IPS DF 6.9 (cell line): ENCODE measurements at regions not wholly inside any gene's neighbourhood (a gene's known extent, or its start where the extent isn't known, plus 50 kb on each side); places are given as distances from the start of the nearest gene placed in this dataset.

Experiments
- DNase-seq: peaks from one replicate; pipeline ENCODE4 v3.0.0-alpha.2; 2013; ENCODE audit warnings: low read depth, low spot score
- H3K27ac ChIP-seq: one replicate; pipeline ENCODE4 v1.5.1; 2013; ENCODE audit warnings: low read length, control low read depth
- H3K27me3 ChIP-seq: 2 replicates; pipeline ENCODE4 v1.6.1; 2013; ENCODE audit warnings: mild to moderate bottlenecking, low read length; ENCODE audit not compliant: control insufficient read depth, insufficient read depth
- H3K36me3 ChIP-seq: 2 replicates; pipeline ENCODE4 v1.6.1; 2013; ENCODE audit warnings: low read length; ENCODE audit not compliant: control insufficient read depth, insufficient read depth
- H3K4me1 ChIP-seq: 2 replicates; pipeline ENCODE4 v1.6.1; 2013; ENCODE audit warnings: low read length; ENCODE audit not compliant: control insufficient read depth, insufficient read depth
- H3K4me3 ChIP-seq: 2 replicates; pipeline ENCODE4 v1.5.1; 2013; ENCODE audit warnings: mild to moderate bottlenecking, low read length
- H3K9me3 ChIP-seq: 2 replicates; pipeline ENCODE4 v1.6.1; 2013; ENCODE audit warnings: low read length, inconsistent platforms; ENCODE audit not compliant: control insufficient read depth, insufficient read depth
- WGBS: extraction: QIAGEN DNeasy Blood & Tissue Kit; methylation state at CpG from one replicate; pipeline ENCODE4 v1.1.7; 2013; ENCODE audit warnings: mixed read lengths, missing lambda C conversion rate; ENCODE audit not compliant: insufficient read length, insufficient coverage; 5-methylcytosine and 5-hydroxymethylcytosine counted together

- Histone ChIP-seq H3K36me3 (no peaks in the 10 kb centered on the region), H3K27ac (no peak overlapping the region), H3K4me1 (no peaks in the 10 kb centered on the region), H3K9me3 (no peaks in the 10 kb centered on the region), H3K4me3 (no peak overlapping the region), H3K27me3 (no peaks in the 10 kb centered on the region)
- DNase-seq: no peak
- WGBS: 100% methylated on average over 2 of the region's 2 CpGs
These were observed 107.1 kb upstream of the WSCD2 start for GRCh38 chr12:108021949-108022522.

DNA sequence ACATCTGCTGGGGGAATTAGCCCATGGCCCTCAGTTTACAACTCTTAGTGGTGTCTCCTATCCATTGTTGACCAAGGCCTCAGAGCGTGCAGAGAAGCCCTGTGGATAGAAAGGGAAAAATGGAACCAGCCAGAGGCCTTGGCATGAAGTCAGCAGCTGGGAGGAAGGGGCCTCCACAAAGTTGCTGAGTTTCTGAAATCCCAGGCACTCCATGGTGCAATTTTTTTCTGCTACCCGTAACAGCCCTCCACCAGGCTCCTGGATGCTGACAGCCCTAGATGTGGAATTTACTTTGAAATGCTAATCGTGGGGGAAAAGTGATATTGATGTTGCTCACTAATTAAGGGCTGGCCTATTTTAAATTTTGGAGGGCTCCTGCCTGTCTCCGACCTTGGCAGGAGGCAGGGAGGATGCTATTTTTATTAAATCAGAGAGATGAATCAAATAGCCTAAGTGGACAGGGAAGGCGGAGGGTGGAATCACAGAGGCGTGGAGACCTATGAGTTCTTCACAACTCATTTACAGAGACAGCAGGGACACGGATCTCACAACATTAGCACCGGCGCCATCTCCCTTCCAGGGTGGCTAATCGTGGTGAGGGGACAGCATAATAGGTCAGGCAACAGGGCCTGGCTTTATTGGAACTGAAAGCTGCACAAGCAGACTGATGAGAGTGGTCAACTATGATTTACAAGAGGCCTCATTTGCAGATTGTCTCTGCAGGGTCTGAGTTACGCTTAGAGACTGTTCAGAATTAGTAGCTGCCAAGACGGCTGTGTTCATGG, 99.8 kb upstream of the WSCD2 start:
- Histone ChIP-seq H3K36me3 (no peaks in the 10 kb centered on the region), H3K9me3 (no peaks in the 10 kb centered on the region), H3K4me1 (no peaks in the 10 kb centered on the region; the same call in 1 of the 2 replicates), H3K4me3 (no peak overlapping the region), H3K27ac (no peak overlapping the region), H3K27me3 (peaks cover 2% of the 10 kb centered on the region; the same call in 1 of the 2 replicates)
- WGBS: no CpG with 5 or more reads among the region's 12 CpGs
- no peak for DNase-seq

- Histone ChIP-seq H3K9me3 (no peaks in the 10 kb centered on the region), H3K4me1 (no peaks in the 10 kb centered on the region; the same call in 1 of the 2 replicates), H3K36me3 (no peaks in the 10 kb centered on the region), H3K27me3 (peaks cover 2% of the 10 kb centered on the region; the same call in 1 of the 2 replicates), H3K27ac (no peak overlapping the region), H3K4me3 (no peak overlapping the region)
- no peak for DNase-seq
- no CpG with 5 or more reads among the region's 2 CpGs for WGBS
These were observed 96.0 kb upstream of the WSCD2 start for GRCh38 chr12:108033090-108033489.

GRCh38 chr12:108035372-108035771, 93.7 kb upstream of the WSCD2 start:
- Histone ChIP-seq H3K4me1 (no peaks in the 10 kb centered on the region; the same call in 1 of the 2 replicates), H3K4me3 (no peak overlapping the region), H3K36me3 (no peaks in the 10 kb centered on the region), H3K27ac (no peak overlapping the region), H3K27me3 (peaks cover 2% of the 10 kb centered on the region; the same call in 1 of the 2 replicates), H3K9me3 (no peaks in the 10 kb centered on the region)
- DNase-seq: no peak
- WGBS: no CpG with 5 or more reads among the region's 1 CpG

DNA sequence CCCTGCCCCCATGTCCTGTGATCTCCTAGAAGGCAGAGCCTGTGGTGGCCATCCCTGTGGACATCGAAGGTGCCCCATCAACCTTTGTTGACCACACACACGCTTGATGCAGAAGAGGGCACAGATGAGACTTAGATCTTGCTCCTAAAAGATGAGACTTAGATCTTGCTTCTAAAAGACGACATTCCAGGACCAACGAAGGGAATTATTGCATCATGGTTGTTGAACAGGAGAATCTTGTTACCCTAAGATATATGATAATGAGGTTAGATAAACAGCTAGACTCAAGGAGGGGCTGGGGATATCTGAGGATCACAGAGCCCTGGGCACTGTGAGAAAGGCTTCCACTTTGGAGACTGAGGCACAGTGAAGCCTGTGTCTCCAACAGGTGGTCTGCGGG, 91.1 kb upstream of the WSCD2 start:
- no peak for DNase-seq
- Histone ChIP-seq H3K4me1 (no peaks in the 10 kb centered on the region; the same call in 1 of the 2 replicates), H3K27ac (no peak overlapping the region), H3K9me3 (no peaks in the 10 kb centered on the region), H3K27me3 (no peaks in the 10 kb centered on the region; the same call in 1 of the 2 replicates), H3K36me3 (no peaks in the 10 kb centered on the region), H3K4me3 (no peak overlapping the region)
- no CpG with 5 or more reads among the region's 5 CpGs for WGBS

- no peaks in the 10 kb centered on the region for H3K9me3 ChIP-seq
- WGBS: no CpG with 5 or more reads among the region's 4 CpGs
These were observed 89.3 kb upstream of the WSCD2 start for GRCh38 chr12:108039794-108040193.

DNA sequence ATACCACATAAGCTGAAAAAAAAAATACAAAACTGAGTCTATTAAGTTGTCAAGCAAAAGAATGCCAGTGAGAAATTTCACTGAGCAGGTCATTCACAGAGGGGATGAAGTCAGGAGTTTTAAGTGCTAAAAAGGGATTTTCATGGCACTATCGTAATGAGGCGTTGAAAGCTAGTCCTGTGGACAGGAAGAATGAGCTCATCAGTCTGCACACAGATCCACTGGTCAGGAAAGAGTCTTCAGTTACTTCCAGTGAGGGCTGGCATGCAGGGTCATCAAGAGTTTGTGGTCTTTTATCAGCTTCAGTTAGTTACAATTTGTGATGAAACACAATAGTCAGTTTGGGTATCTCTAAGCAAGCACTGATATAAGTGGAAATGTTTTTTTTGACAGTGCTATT, 88.1 kb upstream of the WSCD2 start:
- WGBS: no CpG with 5 or more reads among the region's 2 CpGs

More at GRCh38 chr12:108039794-108040193, 89.3 kb upstream of the WSCD2 start:
- Histone ChIP-seq H3K27me3 (no peaks in the 10 kb centered on the region; the same call in 1 of the 2 replicates), H3K27ac (no peak overlapping the region), H3K36me3 (no peaks in the 10 kb centered on the region), H3K4me1 (no peaks in the 10 kb centered on the region), H3K4me3 (no peak overlapping the region)
- no peak for DNase-seq

GRCh38 chr12:108043286-108043685, 85.8 kb upstream of the WSCD2 start:
- WGBS: no CpG with 5 or more reads among the region's 3 CpGs
- no peak overlapping the region for H3K27ac ChIP-seq
- no peaks in the 10 kb centered on the region for H3K27me3 ChIP-seq
- no peak for DNase-seq
- no peak overlapping the region for H3K4me3 ChIP-seq
- no peaks in the 10 kb centered on the region for H3K36me3 ChIP-seq
- no peaks in the 10 kb centered on the region for H3K4me1 ChIP-seq
- no peaks in the 10 kb centered on the region for H3K9me3 ChIP-seq

More for the DNA sequence above, 88.1 kb upstream of the WSCD2 start:
- H3K27me3 ChIP-seq: no peaks in the 10 kb centered on the region
- H3K36me3 ChIP-seq: no peaks in the 10 kb centered on the region
- H3K9me3 ChIP-seq: no peaks in the 10 kb centered on the region
- H3K4me1 ChIP-seq: no peaks in the 10 kb centered on the region
- no peak for DNase-seq
- no peak overlapping the region for H3K27ac ChIP-seq
- H3K4me3 ChIP-seq: no peak overlapping the region

DNA sequence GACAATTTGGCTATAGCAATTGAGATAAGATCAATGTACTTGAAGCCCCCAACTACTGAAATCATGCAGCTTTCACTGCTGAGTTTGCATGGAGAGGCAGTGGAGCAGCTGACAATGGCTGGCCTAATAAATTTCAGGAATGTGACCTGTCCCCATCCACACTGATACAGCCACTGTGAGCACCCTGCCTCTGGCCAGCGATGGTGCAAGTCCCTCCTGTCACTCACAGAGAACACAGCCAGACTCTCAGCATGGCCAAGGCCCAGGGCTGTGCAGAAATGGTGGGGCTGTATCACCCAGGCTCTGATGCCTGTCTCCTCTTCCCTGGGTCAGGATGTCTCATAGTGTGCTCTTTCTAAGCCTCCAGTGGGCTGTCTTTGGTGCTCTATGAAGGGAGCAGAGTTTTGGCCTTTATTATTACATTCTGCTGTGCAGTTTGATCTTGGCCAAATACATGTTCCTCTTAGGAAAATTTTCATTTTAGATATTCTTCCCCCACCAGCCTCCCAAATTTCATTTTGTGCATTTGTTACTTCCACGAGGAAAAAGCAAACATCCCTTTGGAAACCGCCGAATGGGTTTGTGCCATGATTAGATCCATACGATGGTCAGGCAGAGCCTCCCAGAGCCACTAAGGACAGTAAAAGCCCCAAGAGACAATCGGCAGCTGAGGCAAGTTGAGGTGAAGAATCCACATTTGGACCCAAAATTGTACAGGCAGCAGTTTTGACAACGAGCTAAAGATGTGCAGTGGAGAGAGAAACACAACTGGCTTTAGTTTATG, 85.1 kb upstream of the WSCD2 start:
- no peak for DNase-seq
- no peaks in the 10 kb centered on the region for H3K27me3 ChIP-seq
- no peaks in the 10 kb centered on the region for H3K9me3 ChIP-seq
- no peak overlapping the region for H3K4me3 ChIP-seq
- no peak overlapping the region for H3K27ac ChIP-seq
- no peaks in the 10 kb centered on the region for H3K4me1 ChIP-seq
- WGBS: no CpG with 5 or more reads among the region's 7 CpGs
- H3K36me3 ChIP-seq: no peaks in the 10 kb centered on the region

- Histone ChIP-seq H3K4me3 (no peak overlapping the region), H3K27me3 (no peaks in the 10 kb centered on the region), H3K4me1 (no peaks in the 10 kb centered on the region), H3K27ac (no peak overlapping the region), H3K36me3 (no peaks in the 10 kb centered on the region), H3K9me3 (no peaks in the 10 kb centered on the region)
- no peak for DNase-seq
- WGBS: no CpG with 5 or more reads among the region's 10 CpGs
These were observed 83.0 kb upstream of the WSCD2 start for GRCh38 chr12:108046135-108046534.
